Mammary epithelial cell (primary cell): ENCODE measurements at regions not wholly inside any gene's neighbourhood (a gene's known extent, or its start where the extent isn't known, plus 50 kb on each side); places are given as distances from the start of the nearest gene placed in this dataset.

Experiments used
- EZH2 ChIP-seq: IDR thresholded peaks from 2 replicates; pipeline ENCODE4 v1.6.1; 2012; ENCODE audit warnings: low read length, inconsistent platforms, borderline replicate concordance
- TF ChIP-seq, protein P1 (sequence below), 2 donors: IDR thresholded peaks in 1 of 2; conservative IDR thresholded peaks in 1 of 2; 2 replicates each; pipeline ENCODE4 v1.5.1; 2011 to 2012; ENCODE audit warnings: inconsistent platforms in 2 of 2, low read length in 2 of 2, mild to moderate bottlenecking in 2 of 2, control low read depth in 1 of 2, low read depth in 1 of 2; ENCODE audit not compliant: insufficient read depth in 1 of 2; ENCODE audit errors: extremely low read depth in 1 of 2

GRCh38 chr14:105908481-105908911 is 382.1 kb downstream of the TMEM121 start:
- TF ChIP-seq, protein P1, sequence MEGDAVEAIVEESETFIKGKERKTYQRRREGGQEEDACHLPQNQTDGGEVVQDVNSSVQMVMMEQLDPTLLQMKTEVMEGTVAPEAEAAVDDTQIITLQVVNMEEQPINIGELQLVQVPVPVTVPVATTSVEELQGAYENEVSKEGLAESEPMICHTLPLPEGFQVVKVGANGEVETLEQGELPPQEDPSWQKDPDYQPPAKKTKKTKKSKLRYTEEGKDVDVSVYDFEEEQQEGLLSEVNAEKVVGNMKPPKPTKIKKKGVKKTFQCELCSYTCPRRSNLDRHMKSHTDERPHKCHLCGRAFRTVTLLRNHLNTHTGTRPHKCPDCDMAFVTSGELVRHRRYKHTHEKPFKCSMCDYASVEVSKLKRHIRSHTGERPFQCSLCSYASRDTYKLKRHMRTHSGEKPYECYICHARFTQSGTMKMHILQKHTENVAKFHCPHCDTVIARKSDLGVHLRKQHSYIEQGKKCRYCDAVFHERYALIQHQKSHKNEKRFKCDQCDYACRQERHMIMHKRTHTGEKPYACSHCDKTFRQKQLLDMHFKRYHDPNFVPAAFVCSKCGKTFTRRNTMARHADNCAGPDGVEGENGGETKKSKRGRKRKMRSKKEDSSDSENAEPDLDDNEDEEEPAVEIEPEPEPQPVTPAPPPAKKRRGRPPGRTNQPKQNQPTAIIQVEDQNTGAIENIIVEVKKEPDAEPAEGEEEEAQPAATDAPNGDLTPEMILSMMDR (conservative IDR thresholded peaks at IDR 0.05 in 1 of 2, IDR thresholded peaks at IDR 0.05 in 1 of 2; ENCODE audit: extremely low read depth in 1 of 2, insufficient read depth in 1 of 2, low read depth in 1 of 2, low read length in 2 of 2) = no peak
- TF ChIP-seq EZH2 = no peak
